Body of pancreas (tissue), 4 donors: ENCODE measurements at regions not wholly inside any gene's neighbourhood (a gene's known extent, or its start where the extent isn't known, plus 50 kb on each side); places are given as distances from the start of the nearest gene placed in this dataset.

Source experiments
- CTCF ChIP-seq, 7 experiments: fragments of 450-650 bp in 4 of 7; fragments of 200-600 bp in 3 of 7; sonication (generic) in 3 of 7; IDR thresholded peaks; one replicate each; pipeline ENCODE4 v1.5.1; 2016 to 2019; ENCODE audit warnings: antibody characterized with exemption in 7 of 7
- POLR2A ChIP-seq, 3 donors: fragments of 450-650 bp; IDR thresholded peaks; one replicate each; pipeline ENCODE4 v1.6.1; 2016; ENCODE audit warnings: antibody characterized with exemption in 3 of 3, mild to moderate bottlenecking in 2 of 3

- TF ChIP-seq CTCF (IDR thresholded peaks at IDR 0.05) (no peak), POLR2A (IDR thresholded peaks at IDR 0.05) (no peak)
These were observed 305.8 kb downstream of the CDH26 start for GRCh38 chr20:60263725-60264709.
